CD4-positive, alpha-beta memory T cell (primary cell): ENCODE measurements at regions not wholly inside any gene's neighbourhood (a gene's known extent, or its start where the extent isn't known, plus 50 kb on each side); places are given as distances from the start of the nearest gene placed in this dataset.

Source experiments
- CTCF ChIA-PET: fragments of 350-600 bp; sonication (Branson Sonifier 250); formaldehyde crosslinking; loops from one replicate; lab custom pipeline; 2021; ENCODE audit warnings: inconsistent platforms; ENCODE audit not compliant: partially characterized antibody; lab: Charles Lee
- POLR2A ChIA-PET: fragments of 350-600 bp; sonication (Branson Sonifier 250); formaldehyde crosslinking; loops from one replicate; lab custom pipeline; 2021; ENCODE audit not compliant: partially characterized antibody; lab: Charles Lee
- DNase-seq, 5 donors: peaks; one replicate each; pipeline versions ENCODE4 v3.0.0 to v3.0.0-alpha.2; 2020 to 2022; ENCODE audit warnings: mixed read lengths in 1 of 5
- H3K27ac ChIP-seq: one replicate; pipeline ENCODE4 v1.7.0; 2013; ENCODE audit warnings: low read depth, low read length
- H3K27me3 ChIP-seq: 2 replicates; pipeline ENCODE4 v1.7.0; 2013; ENCODE audit warnings: mild to moderate bottlenecking, low read length, moderate library complexity; ENCODE audit not compliant: insufficient read depth
- H3K36me3 ChIP-seq: 2 replicates; pipeline ENCODE4 v1.7.0; 2013; ENCODE audit warnings: mild to moderate bottlenecking, low read length, moderate library complexity; ENCODE audit not compliant: insufficient read depth
- H3K4me1 ChIP-seq: 2 replicates; pipeline ENCODE4 v1.7.0; 2013; ENCODE audit warnings: mild to moderate bottlenecking, low read length, moderate library complexity; ENCODE audit not compliant: insufficient read depth
- H3K4me3 ChIP-seq, 2 donors: one replicate each; pipeline ENCODE4 v1.7.0; 2013; ENCODE audit warnings: low read length in 2 of 2, mild to moderate bottlenecking in 1 of 2
- H3K9me3 ChIP-seq, 2 donors: one replicate each; pipeline ENCODE4 v1.7.0; 2013; ENCODE audit warnings: low read length in 2 of 2, control low read depth in 1 of 2; ENCODE audit not compliant: control insufficient read depth in 1 of 2
- H3K27ac Mint-ChIP-seq, 7 donors: one replicate each; pipeline ENCODE4 v1.8.0; 2020 to 2021; ENCODE audit warnings: mixed read lengths in 7 of 7, mild to moderate bottlenecking in 6 of 7, inconsistent platforms in 3 of 7, moderate library complexity in 3 of 7
- H3K27me3 Mint-ChIP-seq, 2 donors: one replicate each; pipeline ENCODE4 v1.8.0; 2020 to 2021; ENCODE audit warnings: mixed read lengths in 2 of 2
- H3K36me3 Mint-ChIP-seq, 2 donors: one replicate each; pipeline ENCODE4 v1.8.0; 2020 to 2021; ENCODE audit warnings: mixed read lengths in 2 of 2, inconsistent platforms in 1 of 2, mild to moderate bottlenecking in 1 of 2
- H3K4me1 Mint-ChIP-seq, 4 donors: one replicate each; pipeline ENCODE4 v1.8.0; 2020 to 2021; ENCODE audit warnings: mixed read lengths in 4 of 4, mild to moderate bottlenecking in 1 of 4
- H3K4me3 Mint-ChIP-seq, 8 donors: one replicate each; pipeline ENCODE4 v1.8.0; 2020 to 2021; ENCODE audit warnings: mixed read lengths in 8 of 8, mild to moderate bottlenecking in 7 of 8, moderate library complexity in 6 of 8, inconsistent platforms in 3 of 8
- H3K9me3 Mint-ChIP-seq, 8 donors: one replicate each; pipeline ENCODE4 v1.8.0; 2020 to 2021; ENCODE audit warnings: mixed read lengths in 8 of 8, mild to moderate bottlenecking in 5 of 8, inconsistent platforms in 3 of 8, moderate library complexity in 1 of 8
- intact Hi-C: fragments of 100-400 bp; cut with micrococcal nuclease; formaldehyde crosslinking; loops from one replicate; pipeline ENCODE4 v1.15.1; 2023

DNA sequence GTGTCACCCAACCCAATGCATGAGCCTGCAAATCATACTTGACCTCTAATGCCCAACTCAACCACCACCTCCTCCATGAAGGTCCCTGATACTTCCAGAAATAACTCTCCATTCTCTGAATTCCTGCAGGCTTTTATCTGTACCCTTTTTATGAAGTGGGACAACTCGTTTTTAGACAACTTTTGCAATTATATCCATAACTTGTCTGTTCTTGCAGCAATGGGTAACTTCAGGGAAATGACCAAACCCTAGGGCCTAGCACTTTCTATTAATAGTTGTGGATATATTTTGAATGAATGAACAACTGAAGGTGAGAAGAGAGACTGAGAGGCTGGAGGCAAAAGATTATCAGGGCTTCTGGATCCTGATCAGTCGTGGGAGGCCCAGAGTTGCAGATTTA, 236.6 kb upstream of the MOCS1 start:
- no peaks in the 10 kb centered on the region for H3K27me3 ChIP-seq
- Mint-ChIP-seq H3K4me1 (no peaks in the 10 kb centered on the region), H3K9me3 (no peaks in the 10 kb centered on the region), H3K4me3 (no peak overlapping the region), H3K27me3 (peaks cover 4 to 7% of the 10 kb centered on the region in 2 donors), H3K36me3 (no peaks in the 10 kb centered on the region), H3K27ac (no peak overlapping the region)
- intact Hi-C loops, result no loop called here
- no peak for DNase-seq
- CTCF ChIA-PET, result no interaction called here
- no peak overlapping the region for H3K27ac ChIP-seq
- no peaks in the 10 kb centered on the region for H3K36me3 ChIP-seq
- no peaks in the 10 kb centered on the region for H3K4me1 ChIP-seq
- H3K9me3 ChIP-seq, result no peaks in the 10 kb centered on the region
- H3K4me3 ChIP-seq, result no peak overlapping the region
- POLR2A ChIA-PET, result no interaction called here

DNA sequence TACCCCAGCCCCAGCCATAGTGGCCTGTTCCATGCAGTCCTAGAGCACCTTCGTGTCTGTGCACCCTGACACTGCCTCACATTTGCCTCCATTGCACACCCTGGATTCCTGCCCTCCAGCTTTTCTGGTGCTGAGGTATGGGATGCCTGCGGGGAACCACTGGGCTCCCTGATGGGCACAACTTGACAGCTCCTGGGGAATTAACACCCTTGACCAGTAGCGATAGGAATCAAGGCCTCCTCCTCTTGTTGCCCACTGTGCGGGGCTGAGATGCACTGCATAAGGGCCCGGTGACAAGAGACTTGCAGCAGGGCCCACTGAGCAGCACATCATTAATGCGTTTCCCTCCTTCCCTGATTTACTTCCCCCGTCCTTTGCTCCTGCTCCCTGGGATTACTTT, 235.6 kb upstream of the MOCS1 start:
- intact Hi-C loops, result no loop called here
- Mint-ChIP-seq H3K27ac (no peak overlapping the region), H3K9me3 (no peaks in the 10 kb centered on the region), H3K27me3 (peaks cover 4 to 7% of the 10 kb centered on the region in 2 donors), H3K36me3 (no peaks in the 10 kb centered on the region), H3K4me1 (no peaks in the 10 kb centered on the region), H3K4me3 (no peak overlapping the region)
- no peak overlapping the region for H3K4me3 ChIP-seq
- H3K36me3 ChIP-seq, result no peaks in the 10 kb centered on the region
- H3K27me3 ChIP-seq, result no peaks in the 10 kb centered on the region
- ChIA-PET POLR2A (no interaction called here), CTCF (no interaction called here)
- H3K27ac ChIP-seq, result no peak overlapping the region
- no peaks in the 10 kb centered on the region for H3K9me3 ChIP-seq
- H3K4me1 ChIP-seq, result no peaks in the 10 kb centered on the region
- no peak for DNase-seq

DNA sequence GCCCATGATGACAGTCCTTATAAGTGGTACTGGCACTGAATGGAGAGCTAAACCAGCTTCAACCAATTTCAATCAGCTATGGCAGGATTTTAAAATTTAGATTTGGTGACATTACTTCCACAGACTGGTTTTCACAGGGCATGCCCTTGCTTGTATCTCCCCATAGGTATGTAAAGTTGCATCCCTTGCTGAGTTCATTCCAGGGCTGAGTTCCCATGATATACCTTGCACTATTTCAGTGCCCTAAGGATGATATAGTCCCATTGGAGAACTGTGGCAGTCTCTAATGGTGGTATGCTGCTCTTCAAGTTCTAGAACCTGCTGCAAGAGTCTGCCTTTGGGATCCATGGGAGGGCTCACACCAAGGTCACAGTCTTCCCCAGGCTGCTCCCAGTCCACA, 232.7 kb upstream of the MOCS1 start:
- Mint-ChIP-seq H3K4me1 (no peaks in the 10 kb centered on the region), H3K36me3 (no peaks in the 10 kb centered on the region), H3K27me3 (peaks cover 4 to 7% of the 10 kb centered on the region in 2 donors), H3K27ac (no peak overlapping the region), H3K4me3 (no peak overlapping the region), H3K9me3 (peaks cover 0 to 3% (median 0%) of the 10 kb centered on the region in 8 donors)
- no peaks in the 10 kb centered on the region for H3K27me3 ChIP-seq
- CTCF ChIA-PET, result no interaction called here
- intact Hi-C loops, result no loop called here
- no peaks in the 10 kb centered on the region for H3K4me1 ChIP-seq
- DNase-seq, result no peak
- H3K36me3 ChIP-seq, result no peaks in the 10 kb centered on the region
- H3K27ac ChIP-seq, result no peak overlapping the region
- H3K4me3 ChIP-seq, result no peak overlapping the region
- POLR2A ChIA-PET, result no interaction called here
- no peaks in the 10 kb centered on the region for H3K9me3 ChIP-seq

DNA sequence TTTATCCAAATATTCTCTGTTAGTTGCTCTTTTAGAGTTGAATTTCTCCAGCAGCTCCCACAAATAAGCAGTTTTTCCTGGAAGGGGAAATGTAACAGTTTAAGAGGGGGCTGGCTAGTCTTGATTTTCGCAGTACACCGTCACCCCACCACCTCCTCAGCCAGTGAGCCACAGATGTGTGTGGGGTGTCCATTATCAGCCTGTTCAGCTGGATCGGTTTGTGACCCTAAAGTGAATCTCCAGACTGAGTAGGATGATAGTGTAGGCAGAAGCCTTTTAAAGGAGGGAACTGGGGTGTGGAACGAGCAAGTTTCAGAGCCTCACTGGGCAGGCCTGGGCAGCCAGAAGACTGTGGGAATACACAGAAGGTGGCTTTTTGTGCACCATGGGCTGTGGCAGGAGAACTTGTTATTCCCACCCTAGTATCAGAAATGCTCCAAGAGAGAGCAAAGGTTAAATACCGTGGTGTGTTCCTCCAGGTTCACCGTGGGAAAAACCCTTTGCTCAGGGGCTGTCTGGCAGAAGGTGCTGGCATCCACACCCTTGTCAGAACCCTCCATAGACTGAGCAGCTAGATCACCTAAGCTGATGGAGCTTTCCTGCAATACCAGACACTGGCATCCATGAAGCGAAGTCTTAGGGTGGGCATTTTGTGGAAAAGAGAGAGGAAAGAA, 230.9 kb upstream of the MOCS1 start:
- H3K4me1 Mint-ChIP-seq, result no peaks in the 10 kb centered on the region
- CTCF ChIA-PET, result interaction anchor here (0.6 kb wide), 1 partner anchor 11 kb away, joined by 3 read pairs; no protein-coding TSS in a partner anchor

DNA sequence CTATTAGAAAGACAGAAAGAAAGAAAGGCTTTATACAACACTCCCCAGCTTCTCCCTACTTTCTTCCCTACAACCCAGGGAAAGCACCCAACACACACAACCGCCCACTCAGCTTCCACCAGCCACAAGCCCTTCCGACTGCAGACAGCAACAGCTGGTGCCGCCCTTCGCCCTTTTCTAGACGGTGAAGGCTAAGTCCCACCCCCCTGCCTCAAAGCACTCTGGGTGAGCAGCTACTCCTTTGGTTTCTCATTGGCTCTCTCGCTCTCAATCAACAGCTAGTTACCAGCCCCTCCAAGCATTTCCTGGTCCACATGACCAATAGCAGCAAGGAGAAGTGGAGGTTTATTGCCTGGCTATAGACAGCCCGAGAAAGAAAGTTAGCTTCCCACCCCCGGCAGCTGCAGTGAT, 230.1 kb upstream of the MOCS1 start:
- H3K36me3 Mint-ChIP-seq, result no peaks in the 10 kb centered on the region
- no peak for DNase-seq
- ChIA-PET POLR2A (no interaction called here), CTCF (interaction anchor here (0.6 kb wide), 1 partner anchor 10 kb away, joined by 3 read pairs; no protein-coding TSS in a partner anchor)
- Histone ChIP-seq H3K4me3 (no peak overlapping the region), H3K9me3 (no peaks in the 10 kb centered on the region), H3K27me3 (no peaks in the 10 kb centered on the region), H3K27ac (no peak overlapping the region), H3K36me3 (no peaks in the 10 kb centered on the region), H3K4me1 (no peaks in the 10 kb centered on the region)
- H3K27me3 Mint-ChIP-seq, result peaks cover 0 to 2% of the 10 kb centered on the region in 2 donors
- no peaks in the 10 kb centered on the region for H3K4me1 Mint-ChIP-seq
- no peak overlapping the region for H3K27ac Mint-ChIP-seq
- intact Hi-C loops, result no loop called here
- H3K9me3 Mint-ChIP-seq, result peaks cover 0 to 3% (median 0%) of the 10 kb centered on the region in 8 donors
- no peak overlapping the region for H3K4me3 Mint-ChIP-seq

More for the DNA sequence above, 230.9 kb upstream of the MOCS1 start:
- Histone ChIP-seq H3K27ac (no peak overlapping the region), H3K4me3 (no peak overlapping the region), H3K36me3 (no peaks in the 10 kb centered on the region), H3K4me1 (no peaks in the 10 kb centered on the region), H3K9me3 (no peaks in the 10 kb centered on the region), H3K27me3 (no peaks in the 10 kb centered on the region)
- no peak overlapping the region for H3K4me3 Mint-ChIP-seq
- peaks cover 1 to 4% of the 10 kb centered on the region in 2 donors for H3K27me3 Mint-ChIP-seq
- no peak overlapping the region for H3K27ac Mint-ChIP-seq
- POLR2A ChIA-PET, result no interaction called here
- no peaks in the 10 kb centered on the region for H3K36me3 Mint-ChIP-seq
- no peak for DNase-seq
- peaks cover 0 to 3% (median 0%) of the 10 kb centered on the region in 8 donors for H3K9me3 Mint-ChIP-seq
- intact Hi-C loops, result no loop called here

DNA sequence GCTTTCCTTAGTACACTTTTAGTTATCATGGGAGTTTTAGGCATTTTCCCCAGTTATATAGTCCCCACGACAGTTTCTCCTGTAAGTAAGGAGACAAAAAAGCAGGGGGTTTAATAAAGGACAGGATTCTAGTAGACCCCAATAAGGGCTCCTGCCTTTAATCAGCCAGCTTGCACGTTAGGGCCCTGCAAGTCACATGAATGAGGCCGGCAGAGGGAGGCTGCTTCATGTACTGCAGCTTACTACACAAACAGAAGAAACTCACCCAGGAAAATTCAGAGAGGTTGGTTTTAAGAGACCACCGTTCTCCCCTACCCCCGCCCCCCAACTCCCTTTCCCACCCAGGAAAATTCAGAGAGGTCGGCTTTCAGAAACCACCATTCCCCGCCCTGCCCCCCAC, 229.7 kb upstream of the MOCS1 start:
- Histone ChIP-seq H3K4me1 (no peaks in the 10 kb centered on the region), H3K36me3 (no peaks in the 10 kb centered on the region), H3K9me3 (no peaks in the 10 kb centered on the region), H3K4me3 (no peak overlapping the region), H3K27me3 (no peaks in the 10 kb centered on the region), H3K27ac (no peak overlapping the region)
- CTCF ChIA-PET, result no interaction called here
- Mint-ChIP-seq H3K4me1 (no peaks in the 10 kb centered on the region), H3K36me3 (no peaks in the 10 kb centered on the region), H3K27me3 (peaks cover 0 to 2% of the 10 kb centered on the region in 2 donors), H3K27ac (no peak overlapping the region), H3K4me3 (no peak overlapping the region), H3K9me3 (peaks cover 0 to 3% (median 0%) of the 10 kb centered on the region in 8 donors)
- DNase-seq, result no peak
- POLR2A ChIA-PET, result no interaction called here
- intact Hi-C loops, result no loop called here

DNA sequence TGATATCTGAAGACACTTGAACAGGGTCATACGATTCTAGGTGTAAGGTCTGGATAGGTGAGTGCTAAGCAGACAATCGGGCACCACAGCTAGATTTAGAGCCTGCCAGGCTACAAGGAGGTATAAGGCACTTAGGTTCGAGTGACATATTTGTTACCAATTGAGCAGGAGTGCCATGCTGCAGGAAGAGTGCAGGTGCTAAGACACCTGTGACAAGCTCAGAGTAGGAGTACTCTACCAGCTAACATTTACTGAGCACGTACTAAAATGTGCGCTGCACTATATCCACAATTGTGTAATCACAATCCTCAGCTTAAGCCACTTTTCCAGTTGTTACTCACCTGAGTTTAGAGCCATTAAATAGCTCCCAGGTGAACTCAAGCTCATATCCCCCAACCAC, 227.8 kb upstream of the MOCS1 start:
- CTCF ChIA-PET, result no interaction called here
- peaks cover 0 to 3% (median 0%) of the 10 kb centered on the region in 8 donors for H3K9me3 Mint-ChIP-seq
- H3K36me3 Mint-ChIP-seq, result no peaks in the 10 kb centered on the region

More for the DNA sequence above, 227.8 kb upstream of the MOCS1 start:
- H3K36me3 ChIP-seq, result no peaks in the 10 kb centered on the region
- no peak overlapping the region for H3K27ac ChIP-seq
- Mint-ChIP-seq H3K27me3 (peaks cover 0 to 2% of the 10 kb centered on the region in 2 donors), H3K4me3 (no peak overlapping the region), H3K27ac (no peak overlapping the region), H3K4me1 (no peaks in the 10 kb centered on the region)
- no peaks in the 10 kb centered on the region for H3K4me1 ChIP-seq
- POLR2A ChIA-PET, result no interaction called here
- intact Hi-C loops, result no loop called here
- H3K9me3 ChIP-seq, result no peaks in the 10 kb centered on the region
- DNase-seq, result no peak
- no peaks in the 10 kb centered on the region for H3K27me3 ChIP-seq
- no peak overlapping the region for H3K4me3 ChIP-seq
